ENCODE measurements at regions not wholly inside any gene's neighbourhood (a gene's known extent, or its start where the extent isn't known, plus 50 kb on each side); places are given as distances from the start of the nearest gene placed in this dataset.

GRCh38 chr2:221169724-221170123 is 402.4 kb downstream of the EPHA4 start:
- TF ChIP-seq POLR2AphosphoS5 (IDR thresholded peaks at IDR 0.05) (no peak), CTCF (IDR thresholded peaks at IDR 0.05) (no peak), POLR2A (IDR thresholded peaks at IDR 0.05) (no peak)
